ENCODE measurements at regions not wholly inside any gene's neighbourhood (a gene's known extent, or its start where the extent isn't known, plus 50 kb on each side); places are given as distances from the start of the nearest gene placed in this dataset.

DNA sequence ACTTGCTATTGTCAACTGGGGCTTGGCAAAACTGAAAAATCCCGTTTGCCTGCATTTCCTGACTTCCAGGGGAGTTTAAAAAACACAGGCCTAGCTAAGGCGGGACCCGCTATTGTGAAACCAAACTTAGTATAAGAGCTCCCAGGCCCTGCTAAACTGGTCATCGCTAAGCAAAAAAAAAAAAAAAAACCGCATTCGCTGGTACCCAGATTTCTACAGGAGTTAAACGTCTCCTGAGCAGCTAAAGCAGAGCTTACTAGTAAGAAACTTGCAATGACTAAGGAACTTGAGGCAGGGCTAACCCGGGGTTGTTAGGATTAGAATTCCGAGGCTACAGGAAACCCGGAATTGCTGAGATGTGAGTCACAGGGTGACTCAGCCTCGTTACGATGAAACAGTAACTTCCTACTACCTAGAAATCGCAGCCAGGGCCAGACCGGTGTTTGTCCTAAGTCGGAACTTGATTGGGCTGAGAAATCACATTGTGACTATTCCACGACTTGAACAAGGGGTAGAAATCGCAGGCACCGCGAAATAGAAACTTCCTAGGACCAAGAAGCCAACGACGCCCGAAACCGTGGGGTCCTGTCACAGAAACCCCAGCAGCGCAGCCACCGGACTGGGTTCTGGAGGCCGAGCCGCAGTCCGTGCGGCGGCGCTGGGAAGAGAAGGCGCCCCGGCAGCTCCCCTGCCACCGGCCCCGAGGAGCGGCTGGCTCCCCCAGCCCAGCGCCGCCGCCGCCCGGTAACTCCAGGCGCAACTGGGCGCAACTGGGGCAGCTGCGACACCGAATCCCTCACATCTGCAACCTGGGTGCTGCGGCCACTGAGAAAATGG is 89.4 kb downstream of the ANXA2R start:
- Histone ChIP-seq H3K36me3 (ENCODE audit: control insufficient read depth, insufficient read depth, low read length) (no peaks in the 10 kb centered on the region), H3K27me3 (replicated peaks; ENCODE audit: control insufficient read depth, insufficient read depth, low read length) (no peaks in the 10 kb centered on the region), H3K4me3 (replicated peaks; ENCODE audit: low read depth, low read length) (peak overlapping the region; percentile 74)
- no peak for DNase-seq (ENCODE audit: extremely low read depth, insufficient read length)
- TF ChIP-seq CTCF (IDR thresholded peaks at IDR 0.05; ENCODE audit: insufficient read depth, low read length, poor library complexity, severe bottlenecking): no peak

- H3K4me3 ChIP-seq (replicated peaks; ENCODE audit: low read depth, low read length): peak overlapping the region; percentile 74
- no peak for DNase-seq (ENCODE audit: extremely low read depth, insufficient read length)
- TF ChIP-seq CTCF (IDR thresholded peaks at IDR 0.05; ENCODE audit: insufficient read depth, low read length, poor library complexity, severe bottlenecking): no peak
- no peaks in the 10 kb centered on the region for H3K36me3 ChIP-seq (ENCODE audit: control insufficient read depth, insufficient read depth, low read length)
- no peaks in the 10 kb centered on the region for H3K27me3 ChIP-seq (replicated peaks; ENCODE audit: control insufficient read depth, insufficient read depth, low read length)
Observed at GRCh38 chr5:42950116-42950455, 90.0 kb downstream of the ANXA2R start.

DNA sequence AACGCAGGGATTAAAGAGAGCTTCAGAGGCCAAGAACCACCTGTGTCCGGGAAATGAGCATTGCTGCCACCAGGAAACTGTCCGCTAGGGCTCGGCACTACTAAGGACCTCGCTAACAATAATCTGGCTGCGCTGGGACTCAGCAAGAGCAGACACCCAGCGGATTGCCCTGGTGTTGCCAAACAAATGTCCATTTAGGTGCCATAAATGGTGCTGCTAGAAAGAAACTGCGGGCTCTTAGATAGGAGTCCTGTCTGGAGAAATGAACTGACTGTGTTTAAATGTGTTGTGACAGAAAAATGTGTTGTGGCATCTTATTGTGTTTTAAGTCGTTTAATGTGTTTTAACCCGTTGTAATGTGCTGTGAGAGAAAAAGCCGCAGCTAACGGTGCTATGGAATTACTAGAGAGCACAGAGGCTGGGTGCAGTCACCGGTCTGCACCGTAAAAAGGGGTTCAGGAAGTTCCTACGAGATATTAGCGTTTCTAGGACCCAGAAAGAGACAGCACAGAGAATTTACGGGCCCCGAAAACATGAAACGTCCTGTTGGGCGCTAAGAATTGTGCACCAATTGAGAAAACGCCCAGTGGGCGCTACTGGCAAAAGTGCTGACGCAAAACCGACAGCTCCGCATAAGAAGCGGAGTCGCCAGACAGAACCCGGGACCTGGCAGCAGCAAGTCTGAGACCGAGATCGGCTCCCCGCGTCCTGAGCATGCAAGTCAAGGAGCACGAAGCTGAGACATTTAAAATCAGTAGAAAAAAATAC is 90.6 kb downstream of the ANXA2R start:
- H3K27me3 ChIP-seq (replicated peaks; ENCODE audit: control insufficient read depth, insufficient read depth, low read length): no peaks in the 10 kb centered on the region
- H3K4me3 ChIP-seq (replicated peaks; ENCODE audit: low read depth, low read length): peak overlapping the region; percentile 74
- TF ChIP-seq CTCF (IDR thresholded peaks at IDR 0.05; ENCODE audit: insufficient read depth, low read length, poor library complexity, severe bottlenecking): peak; percentile 47
- peak; percentile 62 for DNase-seq (ENCODE audit: extremely low read depth, insufficient read length)
- H3K36me3 ChIP-seq (ENCODE audit: control insufficient read depth, insufficient read depth, low read length): no peaks in the 10 kb centered on the region

- no peaks in the 10 kb centered on the region for H3K36me3 ChIP-seq (ENCODE audit: control insufficient read depth, insufficient read depth, low read length)
- H3K4me3 ChIP-seq (replicated peaks; ENCODE audit: low read depth, low read length): peak overlapping the region; percentile 74
- no peak for TF ChIP-seq CTCF (IDR thresholded peaks at IDR 0.05; ENCODE audit: insufficient read depth, low read length, poor library complexity, severe bottlenecking)
- no peak for DNase-seq (ENCODE audit: extremely low read depth, insufficient read length)
- H3K27me3 ChIP-seq (replicated peaks; ENCODE audit: control insufficient read depth, insufficient read depth, low read length): no peaks in the 10 kb centered on the region
Observed at GRCh38 chr5:42948961-42949347, 91.2 kb downstream of the ANXA2R start.

GRCh38 chr5:42944989-42945388 is 95.1 kb downstream of the ANXA2R start:
- TF ChIP-seq CTCF (IDR thresholded peaks at IDR 0.05; ENCODE audit: insufficient read depth, low read length, poor library complexity, severe bottlenecking): no peak
- no peak for DNase-seq (ENCODE audit: extremely low read depth, insufficient read length)
- H3K4me3 ChIP-seq (replicated peaks; ENCODE audit: low read depth, low read length): no peak overlapping the region
- no peaks in the 10 kb centered on the region for H3K27me3 ChIP-seq (replicated peaks; ENCODE audit: control insufficient read depth, insufficient read depth, low read length)
- H3K36me3 ChIP-seq (ENCODE audit: control insufficient read depth, insufficient read depth, low read length): no peaks in the 10 kb centered on the region

All from GM06990 (cell line).